ENCODE measurements at regions not wholly inside any gene's neighbourhood (a gene's known extent, or its start where the extent isn't known, plus 50 kb on each side); places are given as distances from the start of the nearest gene placed in this dataset.
"Not testable (repeated sequence)": the region's sequence is repeated elsewhere in the genome, so short reads cannot be mapped to it uniquely, and the experiment has no call there.

- FAIRE-seq: peak; percentile 13
Measured at GRCh38 chr5:96125231-96125891, 163.7 kb upstream of the ELL2 start.

GRCh38 chr5:96124589-96124988 is 162.9 kb upstream of the ELL2 start:
- FAIRE-seq: no peak

GRCh38 chr5:96123418-96123817 is 161.8 kb upstream of the ELL2 start:
- peak; percentile 9 for FAIRE-seq

GRCh38 chr5:96121364-96121763 is 159.7 kb upstream of the ELL2 start:
- FAIRE-seq: no peak

- no peak for FAIRE-seq
Measured at GRCh38 chr5:96120120-96120519, 158.5 kb upstream of the ELL2 start.

GRCh38 chr5:96117771-96118651 is 156.4 kb upstream of the ELL2 start:
- FAIRE-seq: no peak

- no peak for FAIRE-seq
Measured at GRCh38 chr5:96115147-96115807, 153.6 kb upstream of the ELL2 start.

- FAIRE-seq: no peak
Measured at GRCh38 chr5:96114736-96115135, 153.1 kb upstream of the ELL2 start.

- FAIRE-seq: no peak
Measured at GRCh38 chr5:96113170-96113939, 151.7 kb upstream of the ELL2 start.

- FAIRE-seq: no peak
Measured at GRCh38 chr5:96112703-96113102, 151.1 kb upstream of the ELL2 start.

GRCh38 chr5:96112123-96112670 is 150.5 kb upstream of the ELL2 start:
- FAIRE-seq: no peak

GRCh38 chr5:96111080-96111756 is 149.6 kb upstream of the ELL2 start:
- no peak for FAIRE-seq

GRCh38 chr5:96110300-96110699 is 148.6 kb upstream of the ELL2 start:
- no peak for FAIRE-seq

GRCh38 chr5:96108629-96109028 is 147.0 kb upstream of the ELL2 start:
- not testable (repeated sequence) for FAIRE-seq

- FAIRE-seq: not testable (repeated sequence)
Measured at GRCh38 chr5:96103829-96104228, 142.2 kb upstream of the ELL2 start.

- no peak for FAIRE-seq
Measured at GRCh38 chr5:96101358-96102089, 139.9 kb upstream of the ELL2 start.

- FAIRE-seq: not testable (repeated sequence)
Measured at GRCh38 chr5:96097488-96097887, 135.8 kb upstream of the ELL2 start.

- no peak for FAIRE-seq
Measured at GRCh38 chr5:96096724-96097123, 135.1 kb upstream of the ELL2 start.

- FAIRE-seq: no peak
Measured at GRCh38 chr5:96094904-96095303, 133.3 kb upstream of the ELL2 start.

GRCh38 chr5:96093890-96094381 is 132.3 kb upstream of the ELL2 start:
- FAIRE-seq: peak; percentile 98

GRCh38 chr5:96093340-96093739 is 131.7 kb upstream of the ELL2 start:
- FAIRE-seq: no peak
